ENCODE measurements at regions not wholly inside any gene's neighbourhood (a gene's known extent, or its start where the extent isn't known, plus 50 kb on each side); places are given as distances from the start of the nearest gene placed in this dataset.

GRCh38 chr1:198889749-198890148, 250.9 kb downstream of the PTPRC start:
- no peak for DNase-seq (ENCODE audit: low spot score)
- POLR2A ChIA-PET (ENCODE audit: low non-redundant PET) = no interaction called here
- no peak for TF ChIP-seq CTCF (conservative IDR thresholded peaks at IDR 0.05; ENCODE audit: low read depth)
- CTCF ChIA-PET = interaction anchor here (0.5 to 1.3 kb wide), 4 partner anchors 17 to 1949 kb away, joined by 3 read pairs; no protein-coding TSS in a partner anchor
- H3K27ac ChIP-seq = no peak overlapping the region

- ChIA-PET POLR2A (ENCODE audit: low non-redundant PET) (no interaction called here), CTCF (interaction anchor here (0.5 to 1.2 kb wide), 4 partner anchors 21 to 1949 kb away, joined by 3 to 5 read pairs (median 3); no protein-coding TSS in a partner anchor)
- no peak for DNase-seq (ENCODE audit: low spot score)
- no peak overlapping the region for H3K27ac ChIP-seq
- no peak for TF ChIP-seq CTCF (conservative IDR thresholded peaks at IDR 0.05; ENCODE audit: low read depth)
Observed at GRCh38 chr1:198890214-198890930, 251.5 kb downstream of the PTPRC start.

GRCh38 chr1:198892065-198892464, 253.2 kb downstream of the PTPRC start:
- no peak for DNase-seq (ENCODE audit: low spot score)
- no peak overlapping the region for H3K27ac ChIP-seq
- ChIA-PET CTCF (interaction anchor here (0.6 kb wide), 1 partner anchor 8 kb away, joined by 3 read pairs; no protein-coding TSS in a partner anchor), POLR2A (ENCODE audit: low non-redundant PET) (no interaction called here)
- no peak for TF ChIP-seq CTCF (conservative IDR thresholded peaks at IDR 0.05; ENCODE audit: low read depth)

GRCh38 chr1:198893141-198893540, 254.3 kb downstream of the PTPRC start:
- H3K27ac ChIP-seq = no peak overlapping the region
- CTCF ChIA-PET = interaction anchor here (0.6 to 0.7 kb wide), 2 partner anchors 101 to 160 kb away, joined by 3 to 4 read pairs; no protein-coding TSS in a partner anchor
- POLR2A ChIA-PET (ENCODE audit: low non-redundant PET) = interaction anchor here (1.8 kb wide), 1 partner anchor 44 kb away, joined by 6 read pairs; no protein-coding TSS in a partner anchor

GRCh38 chr1:198893763-198894444, 255.1 kb downstream of the PTPRC start:
- no peak overlapping the region for H3K27ac ChIP-seq
- TF ChIP-seq CTCF (conservative IDR thresholded peaks at IDR 0.05; ENCODE audit: low read depth) = no peak
- CTCF ChIA-PET = interaction anchor here (0.7 to 1.7 kb wide), 5 partner anchors 9 to 108 kb away, joined by 3 to 13 read pairs (median 3); no protein-coding TSS in a partner anchor
- POLR2A ChIA-PET (ENCODE audit: low non-redundant PET) = interaction anchor here (1.8 kb wide), 1 partner anchor 43 kb away, joined by 6 read pairs; no protein-coding TSS in a partner anchor
- no peak for DNase-seq (ENCODE audit: low spot score)

More at GRCh38 chr1:198893141-198893540, 254.3 kb downstream of the PTPRC start:
- TF ChIP-seq CTCF (conservative IDR thresholded peaks at IDR 0.05; ENCODE audit: low read depth) = no peak
- DNase-seq (ENCODE audit: low spot score) = no peak

GRCh38 chr1:198901266-198901665, 262.4 kb downstream of the PTPRC start:
- TF ChIP-seq CTCF (conservative IDR thresholded peaks at IDR 0.05; ENCODE audit: low read depth) = no peak
- POLR2A ChIA-PET (ENCODE audit: low non-redundant PET) = no interaction called here
- CTCF ChIA-PET = interaction anchor here (0.6 to 1.0 kb wide), 3 partner anchors 35 to 333 kb away, joined by 3 to 7 read pairs (median 3); no protein-coding TSS in a partner anchor
- no peak for DNase-seq (ENCODE audit: low spot score)
- H3K27ac ChIP-seq = no peak overlapping the region
